Tibial nerve (tissue), 3 donors: ENCODE measurements at regions not wholly inside any gene's neighbourhood (a gene's known extent, or its start where the extent isn't known, plus 50 kb on each side); places are given as distances from the start of the nearest gene placed in this dataset.

Source experiments
- CTCF ChIP-seq, 5 experiments: fragments of 200-600 bp in 3 of 5; fragments of 450-650 bp in 2 of 5; sonication (generic) in 3 of 5; IDR thresholded peaks; one replicate each; pipeline ENCODE4 v1.5.1; 2016 to 2019; ENCODE audit warnings: antibody characterized with exemption in 5 of 5, mild to moderate bottlenecking in 3 of 5, moderate library complexity in 2 of 5
- POLR2A ChIP-seq, 2 donors: fragments of 450-650 bp; IDR thresholded peaks; one replicate each; pipeline ENCODE4 v1.6.1; 2017; ENCODE audit warnings: antibody characterized with exemption in 2 of 2, mild to moderate bottlenecking in 2 of 2, moderate library complexity in 2 of 2

DNA sequence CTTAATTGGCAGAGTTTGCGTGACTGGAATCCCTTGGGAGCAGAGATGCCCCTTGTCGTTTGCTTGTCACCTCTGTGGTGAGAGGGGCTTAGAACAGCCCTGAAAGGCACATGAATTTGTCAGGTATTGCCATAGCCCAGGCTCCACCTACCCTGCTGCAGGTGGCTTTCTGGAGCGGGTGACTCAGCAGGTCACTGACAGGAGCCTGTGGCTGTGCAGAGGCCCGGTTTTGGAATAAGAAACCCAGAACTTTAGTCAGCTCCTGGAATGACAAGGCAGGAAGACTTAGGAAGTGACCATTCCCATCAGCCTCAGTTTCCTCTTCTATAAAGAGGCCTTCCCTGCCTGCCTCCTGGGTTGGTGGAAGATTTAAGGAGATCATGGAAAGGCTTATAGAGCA is 539.7 kb downstream of the INSC start:
- TF ChIP-seq POLR2A (IDR thresholded peaks at IDR 0.05) = no peak
- TF ChIP-seq CTCF (IDR thresholded peaks at IDR 0.05) = no peak
